ENCODE measurements at regions not wholly inside any gene's neighbourhood (a gene's known extent, or its start where the extent isn't known, plus 50 kb on each side); places are given as distances from the start of the nearest gene placed in this dataset.

DNA sequence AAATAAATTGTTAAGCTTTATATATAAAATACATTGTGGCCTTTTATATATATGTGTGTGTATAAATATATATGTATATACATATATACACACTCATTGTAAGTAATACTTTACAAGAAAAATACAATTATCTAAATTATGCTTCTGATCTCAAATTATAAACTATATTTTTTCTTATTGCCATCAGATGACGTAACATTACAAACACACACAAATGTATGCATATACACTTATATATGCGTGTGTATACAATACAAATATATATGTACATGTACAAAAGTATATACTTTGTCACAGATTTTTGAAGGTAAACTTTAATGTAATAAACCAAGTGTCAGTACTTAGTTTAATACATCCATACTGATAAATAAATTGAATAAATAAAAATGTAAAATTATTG lies 278.9 kb upstream of the LMO3 start:
- no peaks in the 10 kb centered on the region for H3K27me3 ChIP-seq (ENCODE audit: insufficient read depth in 3 of 3, low read length in 2 of 3)
- DNase-seq, result no peak
- peaks cover 7% of the 10 kb centered on the region for H3K9me3 ChIP-seq
- H3K4me1 ChIP-seq, result no peaks in the 10 kb centered on the region
- WGBS, 3 donors, result 89 to 95% (median 93%) methylated on average over 2 of the region's 2 CpGs
- intact Hi-C loops (cut with DNase I), result no loop called here
- TF ChIP-seq, protein P1, sequence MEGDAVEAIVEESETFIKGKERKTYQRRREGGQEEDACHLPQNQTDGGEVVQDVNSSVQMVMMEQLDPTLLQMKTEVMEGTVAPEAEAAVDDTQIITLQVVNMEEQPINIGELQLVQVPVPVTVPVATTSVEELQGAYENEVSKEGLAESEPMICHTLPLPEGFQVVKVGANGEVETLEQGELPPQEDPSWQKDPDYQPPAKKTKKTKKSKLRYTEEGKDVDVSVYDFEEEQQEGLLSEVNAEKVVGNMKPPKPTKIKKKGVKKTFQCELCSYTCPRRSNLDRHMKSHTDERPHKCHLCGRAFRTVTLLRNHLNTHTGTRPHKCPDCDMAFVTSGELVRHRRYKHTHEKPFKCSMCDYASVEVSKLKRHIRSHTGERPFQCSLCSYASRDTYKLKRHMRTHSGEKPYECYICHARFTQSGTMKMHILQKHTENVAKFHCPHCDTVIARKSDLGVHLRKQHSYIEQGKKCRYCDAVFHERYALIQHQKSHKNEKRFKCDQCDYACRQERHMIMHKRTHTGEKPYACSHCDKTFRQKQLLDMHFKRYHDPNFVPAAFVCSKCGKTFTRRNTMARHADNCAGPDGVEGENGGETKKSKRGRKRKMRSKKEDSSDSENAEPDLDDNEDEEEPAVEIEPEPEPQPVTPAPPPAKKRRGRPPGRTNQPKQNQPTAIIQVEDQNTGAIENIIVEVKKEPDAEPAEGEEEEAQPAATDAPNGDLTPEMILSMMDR (IDR thresholded peaks at IDR 0.05), result no peak
- H3K27ac ChIP-seq, result no peak overlapping the region
- ATAC-seq, result no peak
- H3K36me3 ChIP-seq (ENCODE audit: insufficient read depth in 1 of 2, low read depth in 1 of 2), result no peaks in the 10 kb centered on the region
- H3K4me3 ChIP-seq, result no peak overlapping the region

DNA sequence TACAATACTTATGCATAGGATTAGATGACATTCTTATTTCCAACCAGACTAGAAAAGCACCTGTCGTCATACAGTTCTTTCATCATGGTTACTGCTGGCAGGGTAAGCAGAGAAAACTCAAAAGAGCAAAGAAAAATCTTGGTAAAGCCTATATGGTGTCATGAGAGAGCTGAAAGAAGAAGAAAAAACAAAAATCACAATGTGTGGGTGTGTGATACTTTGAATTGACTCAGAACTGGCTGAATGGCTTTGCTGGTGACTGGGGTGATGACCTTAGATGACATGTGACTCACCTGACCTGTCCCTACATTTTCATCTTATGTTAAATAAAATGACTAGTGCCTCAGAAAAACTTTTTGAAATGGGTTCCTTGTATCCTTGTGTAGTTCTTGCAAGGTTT lies 278.1 kb upstream of the LMO3 start:
- TF ChIP-seq, protein P1 (IDR thresholded peaks at IDR 0.05), result no peak
- Histone ChIP-seq H3K27ac (no peak overlapping the region), H3K27me3 (ENCODE audit: insufficient read depth in 3 of 3, low read length in 2 of 3) (no peaks in the 10 kb centered on the region), H3K36me3 (ENCODE audit: insufficient read depth in 1 of 2, low read depth in 1 of 2) (no peaks in the 10 kb centered on the region), H3K4me1 (no peaks in the 10 kb centered on the region), H3K9me3 (peaks cover 1% of the 10 kb centered on the region), H3K4me3 (no peak overlapping the region)
- DNase-seq (no peak), ATAC-seq (no peak)
- 54 to 70% (median 58%) methylated on average over 1 of the region's 1 CpG for WGBS, 3 donors
- intact Hi-C loops (cut with DNase I), result no loop called here

DNA sequence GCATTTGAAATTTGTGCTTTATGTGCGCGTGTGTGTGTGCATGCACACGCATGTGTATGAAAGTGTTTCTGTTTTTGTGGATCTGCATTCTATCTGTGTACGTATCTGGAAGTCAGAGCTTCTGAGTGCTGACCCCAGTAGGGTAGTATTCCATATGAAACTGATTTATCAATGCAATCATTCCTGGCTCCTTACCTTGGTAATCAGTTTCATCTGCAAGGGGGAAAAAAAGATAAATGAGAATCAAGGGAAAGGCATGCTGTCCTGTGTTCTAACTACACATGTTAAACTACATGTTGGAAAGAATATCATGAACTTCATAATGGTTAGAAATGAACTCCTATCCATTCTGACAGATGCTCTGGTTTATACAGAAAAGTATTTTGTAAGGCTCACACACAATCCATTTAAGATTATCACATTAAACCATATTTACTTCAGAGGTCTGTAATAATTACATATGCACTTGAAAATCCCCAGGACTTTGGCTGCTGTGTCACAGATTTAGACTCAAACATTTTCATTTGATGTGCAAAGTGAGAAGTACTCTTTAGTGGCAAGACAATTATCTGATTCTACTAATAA lies 276.1 kb upstream of the LMO3 start:
- ATAC-seq, result no peak
- WGBS, 3 donors, result 87 to 88% (median 88%) methylated on average over 4 of the region's 4 CpGs
- intact Hi-C loops (cut with DNase I), result no loop called here

DNA sequence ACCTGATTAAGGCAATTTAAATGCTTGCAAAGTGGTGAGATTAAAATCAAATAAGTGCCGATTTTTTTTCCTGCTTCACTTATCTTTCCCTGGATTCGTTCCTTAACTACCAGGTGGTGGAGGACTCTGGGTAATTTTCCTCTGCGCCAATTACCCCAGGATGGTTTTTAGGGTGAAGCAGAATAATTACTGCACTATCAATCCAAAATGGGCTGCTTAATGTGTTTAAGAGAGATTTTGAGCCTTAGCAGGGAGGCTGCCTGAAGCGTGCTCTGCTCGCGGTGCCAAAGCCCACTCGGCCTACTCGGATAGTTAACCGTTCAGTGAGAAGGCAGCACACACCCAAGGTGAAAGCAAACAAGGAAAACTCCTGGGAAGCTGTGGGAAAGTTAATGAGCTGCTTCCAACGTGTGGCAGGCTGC lies 274.9 kb upstream of the LMO3 start:
- H3K4me1 ChIP-seq, result no peaks in the 10 kb centered on the region
- no peak for ATAC-seq
- H3K27me3 ChIP-seq (ENCODE audit: insufficient read depth in 3 of 3, low read length in 2 of 3), result no peaks in the 10 kb centered on the region
- H3K9me3 ChIP-seq, result no peaks in the 10 kb centered on the region
- TF ChIP-seq, protein P1 (IDR thresholded peaks at IDR 0.05), result no peak
- WGBS, 3 donors, result 32 to 39% (median 38%) methylated on average over 10 of the region's 10 CpGs
- DNase-seq, result no peak
- no peak overlapping the region for H3K27ac ChIP-seq
- intact Hi-C loops (cut with DNase I), result no loop called here
- no peaks in the 10 kb centered on the region for H3K36me3 ChIP-seq (ENCODE audit: insufficient read depth in 1 of 2, low read depth in 1 of 2)
- no peak overlapping the region for H3K4me3 ChIP-seq

More for the DNA sequence above, 276.1 kb upstream of the LMO3 start:
- no peaks in the 10 kb centered on the region for H3K4me1 ChIP-seq
- no peaks in the 10 kb centered on the region for H3K9me3 ChIP-seq
- TF ChIP-seq, protein P1 (IDR thresholded peaks at IDR 0.05), result no peak
- no peaks in the 10 kb centered on the region for H3K36me3 ChIP-seq (ENCODE audit: insufficient read depth in 1 of 2, low read depth in 1 of 2)
- DNase-seq, result no peak
- H3K27me3 ChIP-seq (ENCODE audit: insufficient read depth in 3 of 3, low read length in 2 of 3), result no peaks in the 10 kb centered on the region
- H3K4me3 ChIP-seq, result no peak overlapping the region
- H3K27ac ChIP-seq, result no peak overlapping the region

DNA sequence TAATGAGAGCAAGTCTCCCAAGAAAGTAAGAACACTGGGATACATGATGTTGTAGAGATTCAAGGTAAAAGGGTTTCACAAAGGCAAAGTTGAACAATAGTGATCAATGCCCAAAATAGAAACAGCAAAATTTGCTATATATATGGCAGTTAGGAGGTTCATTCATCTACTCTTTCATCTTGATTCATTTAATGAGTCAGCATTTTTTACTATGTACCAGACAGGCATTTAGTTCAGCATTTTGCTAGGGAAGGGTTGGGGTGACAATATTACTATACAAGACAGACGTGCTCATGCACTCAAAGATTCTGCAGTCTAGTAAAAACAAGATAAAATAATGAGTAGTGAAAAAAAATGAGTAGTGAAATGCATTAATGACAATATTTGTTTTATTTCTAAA lies 264.9 kb upstream of the LMO3 start:
- Histone ChIP-seq H3K4me1 (no peaks in the 10 kb centered on the region), H3K27ac (no peak overlapping the region), H3K9me3 (no peaks in the 10 kb centered on the region), H3K27me3 (ENCODE audit: insufficient read depth in 3 of 3, low read length in 2 of 3) (no peaks in the 10 kb centered on the region), H3K36me3 (ENCODE audit: insufficient read depth in 1 of 2, low read depth in 1 of 2) (no peaks in the 10 kb centered on the region), H3K4me3 (no peak overlapping the region)
- no peak for DNase-seq
- intact Hi-C loops (cut with DNase I), result no loop called here
- no peak for ATAC-seq
- TF ChIP-seq, protein P1 (IDR thresholded peaks at IDR 0.05), result no peak
- WGBS, 3 donors, result 70 to 83% (median 71%) methylated on average over 1 of the region's 1 CpG

Measured in psoas muscle (tissue), 7 donors.